ENCODE measurements at regions not wholly inside any gene's neighbourhood (a gene's known extent, or its start where the extent isn't known, plus 50 kb on each side); places are given as distances from the start of the nearest gene placed in this dataset.

GRCh38 chr3:152583963-152584362, 251.0 kb upstream of the P2RY1 start:
- no peak for TF ChIP-seq SUZ12 (IDR thresholded peaks at IDR 0.05)
- no peak for TF ChIP-seq BHLHE40 (IDR thresholded peaks at IDR 0.05; ENCODE audit: borderline replicate concordance)
- no peak for TF ChIP-seq ZNF384 (IDR thresholded peaks at IDR 0.05)
- no peak for TF ChIP-seq TARDBP (IDR thresholded peaks at IDR 0.05)
- no peak for TF ChIP-seq ARNT (IDR thresholded peaks at IDR 0.05)
